GM18873 (cell line): ENCODE measurements at regions not wholly inside any gene's neighbourhood (a gene's known extent, or its start where the extent isn't known, plus 50 kb on each side); places are given as distances from the start of the nearest gene placed in this dataset.

Experiments used
- ATAC-seq: cut with Tn5 transposase; IDR thresholded peaks from one replicate; pipeline ENCODE4 v1.9.1; 2021; ENCODE audit warnings: mild to moderate bottlenecking, moderate library complexity, moderate number of reproducible peaks; ENCODE audit not compliant: unreplicated experiment, low FRiP score

GRCh38 chr2:236739663-236740062, 170.0 kb downstream of the ACKR3 start:
- no peak for ATAC-seq

GRCh38 chr2:236740506-236740905, 170.9 kb downstream of the ACKR3 start:
- ATAC-seq: no peak

- no peak for ATAC-seq
Measured at GRCh38 chr2:236743039-236743920, 173.7 kb downstream of the ACKR3 start.

GRCh38 chr2:236743921-236744280, 174.3 kb downstream of the ACKR3 start:
- ATAC-seq: no peak

- no peak for ATAC-seq
Measured at GRCh38 chr2:236744281-236744705, 174.7 kb downstream of the ACKR3 start.

- ATAC-seq: no peak
Measured at GRCh38 chr2:236744716-236745115, 175.1 kb downstream of the ACKR3 start.

- no peak for ATAC-seq
Measured at GRCh38 chr2:236745420-236746210, 176.0 kb downstream of the ACKR3 start.

- no peak for ATAC-seq
Measured at GRCh38 chr2:236746833-236747232, 177.2 kb downstream of the ACKR3 start.

- ATAC-seq: no peak
Measured at GRCh38 chr2:236747426-236747825, 177.8 kb downstream of the ACKR3 start.

- ATAC-seq: no peak
Measured at GRCh38 chr2:236747925-236748324, 178.3 kb downstream of the ACKR3 start.

- no peak for ATAC-seq
Measured at GRCh38 chr2:236748385-236748784, 178.8 kb downstream of the ACKR3 start.

- ATAC-seq: no peak
Measured at GRCh38 chr2:236748801-236749200, 179.2 kb downstream of the ACKR3 start.

- ATAC-seq: no peak
Measured at GRCh38 chr2:236749346-236749745, 179.7 kb downstream of the ACKR3 start.

- ATAC-seq: no peak
Measured at GRCh38 chr2:236752096-236752495, 182.5 kb downstream of the ACKR3 start.

GRCh38 chr2:236753606-236754270, 184.1 kb downstream of the ACKR3 start:
- no peak for ATAC-seq

- no peak for ATAC-seq
Measured at GRCh38 chr2:236754271-236754944, 184.8 kb downstream of the ACKR3 start.

- no peak for ATAC-seq
Measured at GRCh38 chr2:236755278-236755840, 185.7 kb downstream of the ACKR3 start.

- no peak for ATAC-seq
Measured at GRCh38 chr2:236758406-236758805, 188.8 kb downstream of the ACKR3 start.

GRCh38 chr2:236760246-236760645, 190.6 kb downstream of the ACKR3 start:
- no peak for ATAC-seq

- ATAC-seq: no peak
Measured at GRCh38 chr2:236761358-236761757, 191.7 kb downstream of the ACKR3 start.
